Stomach (tissue), 4 donors: ENCODE measurements at regions not wholly inside any gene's neighbourhood (a gene's known extent, or its start where the extent isn't known, plus 50 kb on each side); places are given as distances from the start of the nearest gene placed in this dataset.

Source experiments
- CTCF ChIP-seq, 7 experiments: fragments of 450-650 bp in 4 of 7; fragments of 200-600 bp in 3 of 7; sonication (generic) in 3 of 7; IDR thresholded peaks; one replicate each; pipeline ENCODE4 v1.5.1; 2016 to 2019; ENCODE audit warnings: antibody characterized with exemption in 7 of 7, control low read depth in 2 of 7, mild to moderate bottlenecking in 1 of 7
- POLR2A ChIP-seq, 4 donors: fragments of 450-650 bp; IDR thresholded peaks; one replicate each; pipeline ENCODE4 v1.6.1; 2016; ENCODE audit warnings: antibody characterized with exemption in 4 of 4, control low read depth in 2 of 4, mild to moderate bottlenecking in 1 of 4, moderate library complexity in 1 of 4

GRCh38 chr15:29883126-29883525 is 60.9 kb upstream of the TJP1 start:
- no peak for TF ChIP-seq CTCF (IDR thresholded peaks at IDR 0.05)
- TF ChIP-seq POLR2A (IDR thresholded peaks at IDR 0.05) = no peak
